ENCODE measurements at regions not wholly inside any gene's neighbourhood (a gene's known extent, or its start where the extent isn't known, plus 50 kb on each side); places are given as distances from the start of the nearest gene placed in this dataset.

DNA sequence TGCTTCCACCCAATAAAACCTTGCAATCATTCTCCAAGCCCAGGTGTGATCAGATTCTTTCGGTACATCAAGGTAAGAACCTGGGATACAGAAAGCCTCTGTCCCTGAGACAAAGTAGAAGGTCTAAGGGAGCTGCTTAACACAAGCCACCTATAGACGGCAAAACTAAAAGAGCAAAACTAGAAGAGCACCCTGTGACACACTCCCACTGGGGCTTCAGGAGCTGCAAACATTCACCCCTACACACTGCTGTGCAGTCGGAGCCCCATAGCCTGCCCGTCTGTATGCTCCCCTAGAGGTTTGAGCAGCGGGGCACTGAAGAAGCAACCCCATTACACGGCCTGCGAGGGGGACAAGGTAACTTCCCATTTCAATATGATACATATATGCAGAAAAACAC is 179.6 kb upstream of the CDH9 start:
- Histone ChIP-seq H2AFZ (ENCODE audit: low read depth, low read length) (no peak overlapping the region), H3K27ac (ENCODE audit: insufficient read depth, low read depth, low read length) (no peak overlapping the region), H3K4me3 (replicated peaks in 1 of 3; ENCODE audit: insufficient read depth in 1 of 3, low read depth in 1 of 3, low read length in 3 of 3) (no peak overlapping the region), H3K9ac (replicated peaks; ENCODE audit: extremely low read depth, insufficient read depth, low read length) (no peak overlapping the region), H3K9me1 (replicated peaks; ENCODE audit: control insufficient read depth, extremely low read depth, insufficient read depth, low read length) (no peaks in the 10 kb centered on the region), H4K20me1 (replicated peaks; ENCODE audit: control insufficient read depth, extremely low read depth, insufficient read depth, low read length) (no peaks in the 10 kb centered on the region), H3K79me2 (ENCODE audit: control insufficient read depth, insufficient read depth, low read length) (no peaks in the 10 kb centered on the region), H3K27me3 (ENCODE audit: control insufficient read depth in 2 of 2, insufficient read depth in 2 of 2, low read length in 2 of 2) (no peaks in the 10 kb centered on the region), H3K4me1 (ENCODE audit: control insufficient read depth, extremely low read depth, insufficient read depth, low read length) (no peaks in the 10 kb centered on the region), H3K36me3 (ENCODE audit: control insufficient read depth in 2 of 2, extremely low read depth in 1 of 2, insufficient read depth in 2 of 2, low read length in 2 of 2) (no peaks in the 10 kb centered on the region), H3K4me2 (ENCODE audit: insufficient read depth, low read length) (no peak overlapping the region), H3K9me3 (replicated peaks; ENCODE audit: control insufficient read depth, insufficient read depth, low read length) (peaks cover 2% of the 10 kb centered on the region)
- TF ChIP-seq POLR2A (IDR thresholded peaks at IDR 0.05; ENCODE audit: low read depth, low read length), result no peak
- TF ChIP-seq, protein P1, sequence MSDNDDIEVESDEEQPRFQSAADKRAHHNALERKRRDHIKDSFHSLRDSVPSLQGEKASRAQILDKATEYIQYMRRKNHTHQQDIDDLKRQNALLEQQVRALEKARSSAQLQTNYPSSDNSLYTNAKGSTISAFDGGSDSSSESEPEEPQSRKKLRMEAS (IDR thresholded peaks at IDR 0.05; ENCODE audit: insufficient read depth, insufficient read length), result no peak
- POLR2A ChIA-PET, result no interaction called here
- intact Hi-C loops (cut with micrococcal nuclease) (no loop called here), dilution Hi-C loops (cut with MboI; ENCODE audit: extremely low pct_ligation_motif_present, low sequenced_read_pairs) (no loop called here)
- BruUV-seq (replicated peaks), result no TSS peak
- DNase-seq (ENCODE audit: low read depth, low spot score), result no peak
- CTCF ChIA-PET, result no interaction called here
- FAIRE-seq, result no peak

DNA sequence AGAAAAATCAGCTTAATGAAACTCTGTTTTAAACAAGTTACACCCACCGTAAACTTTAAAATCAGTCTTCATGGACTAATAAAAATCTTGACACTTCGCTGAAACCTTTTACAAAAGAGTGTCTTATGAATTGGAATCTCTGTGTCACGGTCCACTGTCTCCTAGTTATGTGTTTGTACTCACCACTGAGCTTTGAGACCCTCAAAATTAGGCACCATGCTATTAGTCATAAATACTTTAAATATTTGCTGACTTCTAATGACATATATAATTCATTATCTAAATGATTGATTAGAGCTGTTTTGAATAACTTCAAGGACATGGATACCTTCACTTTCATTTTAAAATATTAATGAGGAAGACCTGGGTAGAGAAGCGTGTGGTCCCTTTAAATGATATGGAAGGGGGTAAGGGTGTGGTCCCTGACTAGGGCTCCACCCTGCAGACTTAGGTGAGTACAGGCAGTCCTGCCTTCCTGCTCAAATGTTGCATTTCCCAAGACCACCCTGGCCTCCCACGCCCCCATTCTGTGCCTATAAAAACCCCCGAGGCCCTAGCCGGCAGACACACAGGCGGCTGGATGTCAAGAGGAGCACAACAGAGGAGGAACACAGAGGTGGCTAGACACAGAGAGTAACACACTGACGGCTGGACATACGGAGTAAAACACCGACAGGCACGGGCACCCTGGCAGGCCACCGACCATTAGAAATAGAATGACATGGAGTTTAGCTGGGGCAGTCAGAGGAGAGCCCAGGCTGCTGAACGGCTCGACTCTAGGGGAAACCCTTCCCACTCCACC is 179.0 kb upstream of the CDH9 start:
- Histone ChIP-seq H3K4me3 (replicated peaks in 1 of 3; ENCODE audit: insufficient read depth in 1 of 3, low read depth in 1 of 3, low read length in 3 of 3) (no peak overlapping the region), H4K20me1 (replicated peaks; ENCODE audit: control insufficient read depth, extremely low read depth, insufficient read depth, low read length) (no peaks in the 10 kb centered on the region), H3K9me3 (replicated peaks; ENCODE audit: control insufficient read depth, insufficient read depth, low read length) (peaks cover 2% of the 10 kb centered on the region), H2AFZ (ENCODE audit: low read depth, low read length) (no peak overlapping the region), H3K4me2 (ENCODE audit: insufficient read depth, low read length) (no peak overlapping the region), H3K27me3 (ENCODE audit: control insufficient read depth in 2 of 2, insufficient read depth in 2 of 2, low read length in 2 of 2) (no peaks in the 10 kb centered on the region), H3K4me1 (ENCODE audit: control insufficient read depth, extremely low read depth, insufficient read depth, low read length) (no peaks in the 10 kb centered on the region), H3K9ac (replicated peaks; ENCODE audit: extremely low read depth, insufficient read depth, low read length) (no peak overlapping the region), H3K79me2 (ENCODE audit: control insufficient read depth, insufficient read depth, low read length) (no peaks in the 10 kb centered on the region), H3K9me1 (replicated peaks; ENCODE audit: control insufficient read depth, extremely low read depth, insufficient read depth, low read length) (no peaks in the 10 kb centered on the region), H3K27ac (ENCODE audit: insufficient read depth, low read depth, low read length) (no peak overlapping the region), H3K36me3 (ENCODE audit: control insufficient read depth in 2 of 2, extremely low read depth in 1 of 2, insufficient read depth in 2 of 2, low read length in 2 of 2) (no peaks in the 10 kb centered on the region)
- FAIRE-seq (no peak), DNase-seq (ENCODE audit: low read depth, low spot score) (no peak)
- dilution Hi-C loops (cut with MboI; ENCODE audit: extremely low pct_ligation_motif_present, low sequenced_read_pairs), result no loop called here
- BruUV-seq (replicated peaks), result no TSS peak
- POLR2A ChIA-PET, result no interaction called here
- intact Hi-C loops (cut with micrococcal nuclease), result no loop called here
- CTCF ChIA-PET, result no interaction called here
- no peak for TF ChIP-seq POLR2A (IDR thresholded peaks at IDR 0.05; ENCODE audit: low read depth, low read length)
- TF ChIP-seq GATA2 (IDR thresholded peaks at IDR 0.05; ENCODE audit: insufficient read depth, insufficient read length, low read depth, low read length), result no peak

Measured in endothelial cell of umbilical vein (primary cell).